GM19023 (cell line): ENCODE measurements at regions not wholly inside any gene's neighbourhood (a gene's known extent, or its start where the extent isn't known, plus 50 kb on each side); places are given as distances from the start of the nearest gene placed in this dataset.

ENCODE experiments used
- ATAC-seq: cut with Tn5 transposase; IDR thresholded peaks from one replicate; pipeline ENCODE4 v1.9.1; 2021; ENCODE audit warnings: mild to moderate bottlenecking, moderate library complexity; ENCODE audit not compliant: unreplicated experiment

- no peak for ATAC-seq
These were observed 125.7 kb upstream of the GADD45A start for GRCh38 chr1:67559222-67559700.

GRCh38 chr1:67560580-67561255 lies 124.3 kb upstream of the GADD45A start:
- no peak for ATAC-seq

- peak; percentile 74 for ATAC-seq
These were observed 123.3 kb upstream of the GADD45A start for GRCh38 chr1:67561704-67562113.

GRCh38 chr1:67563684-67564083 lies 121.3 kb upstream of the GADD45A start:
- no peak for ATAC-seq

- ATAC-seq = no peak
These were observed 120.8 kb upstream of the GADD45A start for GRCh38 chr1:67564193-67564592.

- ATAC-seq = no peak
These were observed 118.1 kb upstream of the GADD45A start for GRCh38 chr1:67566803-67567377.

GRCh38 chr1:67570486-67571143 lies 114.4 kb upstream of the GADD45A start:
- ATAC-seq = no peak

GRCh38 chr1:67571406-67571805 lies 113.6 kb upstream of the GADD45A start:
- ATAC-seq = no peak

- ATAC-seq = no peak
These were observed 113.0 kb upstream of the GADD45A start for GRCh38 chr1:67571901-67572593.

GRCh38 chr1:67572594-67573221 lies 112.3 kb upstream of the GADD45A start:
- ATAC-seq = no peak

- ATAC-seq = no peak
These were observed 111.6 kb upstream of the GADD45A start for GRCh38 chr1:67573311-67573872.

GRCh38 chr1:67574221-67574620 lies 110.8 kb upstream of the GADD45A start:
- ATAC-seq = no peak

GRCh38 chr1:67575861-67576260 lies 109.1 kb upstream of the GADD45A start:
- no peak for ATAC-seq

GRCh38 chr1:67576474-67576873 lies 108.5 kb upstream of the GADD45A start:
- no peak for ATAC-seq

GRCh38 chr1:67577646-67578045 lies 107.4 kb upstream of the GADD45A start:
- ATAC-seq = no peak

- ATAC-seq = no peak
These were observed 106.5 kb upstream of the GADD45A start for GRCh38 chr1:67578397-67579020.

GRCh38 chr1:67579623-67580394 lies 105.2 kb upstream of the GADD45A start:
- ATAC-seq = no peak

GRCh38 chr1:67580691-67581403 lies 104.2 kb upstream of the GADD45A start:
- no peak for ATAC-seq
